GM12891 (cell line): ENCODE measurements at regions not wholly inside any gene's neighbourhood (a gene's known extent, or its start where the extent isn't known, plus 50 kb on each side); places are given as distances from the start of the nearest gene placed in this dataset.

Experiments used
- SPI1 ChIP-seq: IDR thresholded peaks from 2 replicates; pipeline ENCODE4 v1.6.1; 2011; ENCODE audit warnings: low read depth, low read length, control low read depth
- TAF1 ChIP-seq: IDR thresholded peaks from 2 replicates; pipeline ENCODE4 v1.6.1; 2011; ENCODE audit warnings: low read depth, low read length, control low read depth

- TF ChIP-seq TAF1 (no peak), SPI1 (no peak)
Measured at GRCh38 chr16:6932871-6933385, 399.7 kb upstream of the RBFOX1 start.
